HG03045 (cell line): ENCODE measurements at regions not wholly inside any gene's neighbourhood (a gene's known extent, or its start where the extent isn't known, plus 50 kb on each side); places are given as distances from the start of the nearest gene placed in this dataset.
"Not testable (repeated sequence)": the region's sequence is repeated elsewhere in the genome, so short reads cannot be mapped to it uniquely, and the experiment has no call there.

Experiments used
- ATAC-seq: cut with Tn5 transposase; IDR thresholded peaks from one replicate; pipeline ENCODE4 v1.9.1; 2021; ENCODE audit warnings: mild to moderate bottlenecking, moderate library complexity; ENCODE audit not compliant: unreplicated experiment

DNA sequence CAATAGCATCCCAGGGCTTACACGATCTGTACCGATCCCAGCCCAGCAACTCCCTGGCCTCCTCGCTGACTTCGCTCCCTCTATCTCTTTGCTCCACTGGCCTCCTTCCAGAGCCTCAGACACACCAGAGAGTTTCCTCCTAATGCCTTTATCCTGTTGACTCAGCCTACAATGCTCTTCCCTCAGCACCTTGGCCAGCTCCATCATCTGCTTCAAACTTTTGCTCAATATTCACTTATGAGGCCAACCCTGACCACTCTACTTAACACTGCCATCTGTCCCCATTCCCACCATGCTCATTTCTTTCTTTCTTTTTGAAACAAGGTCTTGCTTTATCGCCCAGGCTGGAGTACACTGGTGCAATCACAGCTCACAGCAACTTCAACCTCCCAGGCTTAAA is 180.9 kb downstream of the CEP170 start:
- ATAC-seq, result not testable (repeated sequence)

- ATAC-seq, result not testable (repeated sequence)
These were observed 188.0 kb downstream of the CEP170 start for GRCh38 chr1:243067056-243067455.

- ATAC-seq, result not testable (repeated sequence)
These were observed 193.1 kb downstream of the CEP170 start for GRCh38 chr1:243061965-243062364.

DNA sequence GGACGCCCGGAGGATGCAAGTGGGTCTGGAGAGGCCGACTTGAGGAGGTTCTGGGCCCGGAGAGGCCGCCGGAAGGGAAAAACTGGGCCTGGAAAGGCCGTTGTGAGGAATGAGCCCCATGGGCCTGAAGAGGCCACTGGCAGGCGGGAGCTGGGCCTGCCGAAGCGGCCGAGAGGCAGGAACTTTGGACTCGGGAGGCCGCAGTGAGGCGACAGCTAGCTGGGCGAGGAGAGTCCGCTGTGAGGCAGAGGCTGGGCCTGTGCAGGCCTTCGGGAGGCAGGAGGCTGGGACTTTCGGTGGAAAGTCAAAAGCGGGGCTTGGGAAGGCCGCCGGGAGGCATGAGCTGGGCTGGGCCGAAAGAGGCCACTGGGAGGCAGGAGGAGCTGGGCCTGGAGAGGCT is 199.6 kb downstream of the CEP170 start:
- ATAC-seq, result not testable (repeated sequence)

DNA sequence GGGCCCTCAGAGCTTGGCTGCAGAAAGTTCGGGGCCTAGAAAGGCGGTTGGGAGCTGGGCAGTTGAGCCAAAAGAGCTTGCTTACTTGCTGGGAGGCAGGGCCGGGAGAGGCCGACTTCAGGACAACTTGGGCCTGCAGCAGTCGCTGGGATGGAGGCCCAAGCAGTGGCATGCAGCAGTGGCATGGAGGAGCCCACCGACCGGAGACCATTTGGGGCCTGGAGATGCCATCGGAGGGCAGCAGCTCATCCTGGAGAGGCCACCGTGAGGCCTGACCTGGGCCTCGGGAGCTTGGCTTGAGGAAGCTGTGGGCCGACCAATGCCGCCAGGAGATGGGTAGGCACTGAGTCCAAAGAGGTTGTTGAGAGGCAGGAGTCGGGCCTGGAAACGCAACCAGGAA is 200.0 kb downstream of the CEP170 start:
- ATAC-seq, result not testable (repeated sequence)

DNA sequence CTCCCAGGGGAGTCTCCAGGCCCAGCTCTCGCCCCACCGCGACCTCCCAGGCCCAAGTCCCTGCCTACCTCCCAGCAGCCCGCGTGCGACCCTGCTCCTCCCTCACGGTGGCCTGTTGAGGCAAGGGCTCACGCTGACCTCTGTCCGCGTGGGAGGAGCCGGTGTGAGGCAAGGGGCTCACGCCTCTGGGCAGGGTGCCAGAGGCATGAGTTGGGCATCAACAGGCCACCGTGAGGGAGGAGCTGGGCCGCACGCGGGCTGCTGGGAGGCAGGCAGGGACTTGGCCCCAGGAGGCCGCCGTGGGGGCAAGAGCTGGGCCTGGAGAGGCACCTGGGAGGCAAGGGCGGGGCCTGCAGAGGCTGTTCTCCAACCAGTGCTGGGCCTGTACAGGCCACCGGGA is 200.4 kb downstream of the CEP170 start:
- ATAC-seq, result not testable (repeated sequence)

DNA sequence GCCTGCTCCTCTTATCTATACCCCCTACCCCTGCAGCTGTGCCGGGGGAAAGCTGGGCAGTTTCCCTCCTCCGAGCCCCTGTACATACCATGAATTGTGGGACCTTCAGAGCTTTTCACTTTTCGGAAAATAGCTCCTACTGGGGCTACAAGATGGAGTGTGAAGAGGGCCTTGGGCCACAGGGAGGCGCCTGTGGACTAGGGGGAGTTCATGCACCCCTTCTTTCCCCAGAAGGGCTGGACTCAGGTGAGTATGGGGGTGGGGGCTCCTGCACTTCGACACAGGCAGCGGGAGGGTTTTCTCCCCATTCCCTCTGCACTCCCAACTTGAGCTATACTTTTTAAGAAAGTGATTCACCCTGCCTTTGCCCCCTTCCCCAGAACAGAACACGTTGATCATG is 202.0 kb downstream of the CEP170 start:
- ATAC-seq, result not testable (repeated sequence)

DNA sequence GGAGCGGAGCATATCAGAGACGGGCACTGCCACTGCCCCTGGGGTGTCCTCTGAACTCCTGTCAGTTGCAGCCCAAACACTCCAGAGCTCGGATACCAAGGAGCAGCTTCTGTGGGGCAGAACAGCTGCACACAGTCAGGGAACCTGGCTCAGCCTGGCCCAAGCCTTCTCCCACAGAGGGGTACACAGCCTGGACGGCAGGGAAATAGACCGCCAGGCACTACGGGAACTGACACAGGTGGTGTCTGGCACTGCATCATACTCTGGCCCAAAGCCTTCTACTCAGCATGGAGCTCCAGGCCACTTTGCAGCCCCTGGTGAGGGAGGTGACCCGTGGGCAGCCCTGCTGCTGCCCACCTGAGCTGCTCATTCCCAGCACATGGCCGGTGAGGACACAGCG is 204.5 kb downstream of the CEP170 start:
- ATAC-seq, result not testable (repeated sequence)

DNA sequence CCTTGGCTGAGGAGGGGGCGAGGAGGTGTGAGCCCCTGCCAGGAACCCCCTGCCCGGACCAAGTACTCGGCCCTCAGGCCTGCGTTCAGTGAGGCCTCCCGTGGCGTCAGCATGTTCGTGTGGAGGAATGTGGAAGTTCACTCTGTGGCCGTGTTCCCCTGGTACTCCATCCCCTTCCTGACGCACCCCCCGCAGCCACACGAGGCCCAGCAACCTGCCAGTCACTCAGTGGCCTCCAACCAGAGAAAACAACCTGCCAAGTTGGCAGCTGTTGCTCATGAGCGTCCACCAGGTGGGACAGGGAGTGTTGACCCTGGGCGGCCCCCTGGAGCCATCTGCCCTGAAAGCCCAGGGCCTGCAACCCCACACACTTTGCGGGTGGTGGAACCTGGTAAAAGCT is 205.4 kb downstream of the CEP170 start:
- ATAC-seq, result not testable (repeated sequence)

DNA sequence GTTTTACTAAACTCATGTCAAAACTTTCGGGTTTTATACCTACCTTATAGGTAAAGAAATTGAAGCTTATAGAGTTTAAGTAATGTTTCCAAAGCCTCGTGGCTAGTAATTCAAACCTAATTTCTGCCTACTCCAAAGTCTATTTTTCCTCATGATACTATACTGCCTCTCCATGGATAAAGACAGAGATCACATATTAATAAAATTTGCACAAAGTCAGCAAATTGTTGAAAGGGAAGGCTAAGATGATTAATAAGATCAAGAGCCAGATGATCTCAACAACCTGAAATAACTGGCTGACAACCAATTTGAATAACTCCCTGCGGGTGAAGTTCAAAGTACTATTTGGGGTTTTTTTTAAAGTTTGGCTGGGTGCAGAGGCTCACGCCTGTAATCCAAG is 233.7 kb downstream of the CEP170 start:
- not testable (repeated sequence) for ATAC-seq

GRCh38 chr1:243019030-243019635 is 235.9 kb downstream of the CEP170 start:
- not testable (repeated sequence) for ATAC-seq

DNA sequence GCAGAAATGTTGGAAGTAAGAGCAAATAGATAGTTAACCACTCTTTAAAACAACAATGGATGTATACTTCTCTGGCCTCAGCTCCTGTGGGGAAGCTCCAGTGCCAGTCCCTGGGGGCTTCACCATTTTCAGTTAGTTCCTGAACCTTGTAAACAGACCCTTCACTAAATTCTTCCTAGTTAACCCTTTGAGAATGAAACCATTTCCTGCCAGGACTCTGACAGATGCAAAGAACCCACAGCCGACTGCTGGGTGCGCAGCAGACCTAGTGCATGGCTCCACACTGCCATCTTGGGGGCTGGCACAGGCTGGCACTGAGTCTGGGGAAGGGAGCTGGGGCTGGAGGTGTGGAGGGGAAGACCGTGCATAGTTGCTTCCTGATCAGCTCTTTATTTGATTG is 244.4 kb downstream of the CEP170 start:
- not testable (repeated sequence) for ATAC-seq

DNA sequence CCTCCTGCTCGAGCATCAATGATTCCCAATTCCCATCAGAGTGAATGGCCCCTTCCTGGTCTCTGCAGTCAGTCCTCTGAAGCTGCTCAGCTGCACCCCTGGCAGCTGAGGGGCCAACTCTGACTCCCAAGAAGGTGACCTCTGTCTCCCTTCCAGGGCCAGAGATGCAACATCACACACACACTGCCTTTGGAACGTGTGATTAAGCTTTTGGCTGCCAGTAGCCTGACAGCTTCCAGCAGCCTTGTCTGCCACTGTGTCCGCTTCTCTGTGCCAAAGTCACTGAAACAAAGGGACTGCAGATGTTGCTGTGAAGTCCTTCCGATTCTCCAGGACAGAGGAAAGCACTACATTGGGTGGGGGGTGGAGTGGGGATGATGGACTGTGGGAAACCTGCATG is 254.1 kb downstream of the CEP170 start:
- ATAC-seq, result not testable (repeated sequence)

DNA sequence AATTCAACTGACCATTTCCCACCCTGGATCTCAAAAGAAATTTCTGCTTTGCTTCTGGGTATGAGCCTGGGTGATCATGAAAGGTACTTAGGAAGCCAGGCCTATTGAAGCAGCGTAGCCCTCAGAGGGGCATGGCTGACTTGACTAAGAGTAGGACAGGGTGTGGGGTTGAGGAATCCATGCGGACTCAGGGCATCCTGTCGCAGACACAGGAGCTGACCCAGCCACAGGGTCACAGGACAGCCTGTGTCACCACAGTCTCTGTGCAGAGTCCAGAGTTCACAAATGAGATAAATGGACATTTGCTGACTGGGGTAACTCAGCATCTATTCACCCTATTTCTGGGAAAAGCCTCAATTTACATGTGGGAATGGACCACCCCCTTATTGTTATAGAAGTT is 262.3 kb downstream of the CEP170 start:
- not testable (repeated sequence) for ATAC-seq

GRCh38 chr1:242985096-242985495 is 270.0 kb downstream of the CEP170 start:
- not testable (repeated sequence) for ATAC-seq

GRCh38 chr1:242973341-242973740 is 281.7 kb downstream of the CEP170 start:
- ATAC-seq, result not testable (repeated sequence)

DNA sequence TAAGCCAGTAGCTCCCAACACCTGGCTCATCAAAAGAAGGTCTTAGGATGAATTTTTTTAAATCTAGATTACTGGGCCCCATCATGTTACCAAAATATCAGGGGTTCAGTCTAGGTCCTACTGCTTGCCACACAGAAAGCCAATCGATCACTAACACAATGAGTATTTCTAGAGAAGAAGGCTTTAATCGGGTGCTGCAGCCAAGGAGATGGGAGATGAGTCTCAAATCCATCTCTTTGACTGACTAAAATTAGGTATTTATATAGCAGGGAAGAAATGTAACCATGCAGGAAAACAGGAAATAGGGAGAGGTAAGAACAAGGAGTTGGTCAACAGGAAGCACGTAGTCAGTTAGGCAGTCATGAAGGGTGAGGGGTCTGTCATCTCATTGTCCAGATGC is 288.2 kb downstream of the CEP170 start:
- ATAC-seq, result no peak

- ATAC-seq, result not testable (repeated sequence)
These were observed 295.7 kb downstream of the CEP170 start for GRCh38 chr1:242959397-242959796.

DNA sequence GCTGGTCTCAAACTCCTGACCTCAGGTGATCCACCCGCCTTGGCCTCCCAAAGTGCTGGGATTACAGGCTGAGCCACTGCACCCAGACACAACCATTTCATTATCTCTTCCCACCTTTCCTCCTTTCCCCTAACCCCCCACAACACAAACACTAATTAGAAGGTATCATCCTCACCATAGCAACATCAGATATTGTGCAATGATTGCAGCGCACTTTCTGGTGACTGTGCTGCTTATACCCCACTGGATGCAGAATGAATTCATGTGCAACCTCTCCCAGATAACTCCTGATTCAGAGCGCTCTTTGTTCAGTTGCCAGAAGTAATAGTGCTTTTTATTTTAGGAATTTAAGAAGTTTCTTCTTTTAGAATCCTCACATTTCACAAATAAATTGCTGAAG is 300.1 kb downstream of the CEP170 start:
- not testable (repeated sequence) for ATAC-seq

DNA sequence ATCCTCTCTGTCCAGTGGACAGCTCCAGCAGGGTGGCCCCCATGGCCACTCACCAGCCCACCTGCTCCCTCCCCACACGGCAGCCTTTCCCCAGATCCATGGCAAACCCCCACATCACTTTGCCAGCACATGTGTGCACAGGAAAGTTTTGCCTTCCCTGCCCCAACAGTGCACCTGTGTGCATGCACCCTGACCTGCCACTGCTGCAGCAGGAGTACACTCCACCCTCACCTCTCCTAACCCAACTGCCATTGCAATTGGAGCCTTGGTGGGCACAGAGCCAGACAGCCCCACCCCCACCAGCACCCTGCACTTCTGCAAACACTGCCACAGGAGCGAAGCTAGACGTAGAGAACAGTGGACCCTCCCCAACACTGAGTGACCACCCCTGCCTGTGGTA is 308.9 kb downstream of the CEP170 start:
- no peak for ATAC-seq

- not testable (repeated sequence) for ATAC-seq
These were observed 318.4 kb downstream of the CEP170 start for GRCh38 chr1:242936725-242937124.

GRCh38 chr1:242924717-242925116 is 330.4 kb downstream of the CEP170 start:
- ATAC-seq, result not testable (repeated sequence)

DNA sequence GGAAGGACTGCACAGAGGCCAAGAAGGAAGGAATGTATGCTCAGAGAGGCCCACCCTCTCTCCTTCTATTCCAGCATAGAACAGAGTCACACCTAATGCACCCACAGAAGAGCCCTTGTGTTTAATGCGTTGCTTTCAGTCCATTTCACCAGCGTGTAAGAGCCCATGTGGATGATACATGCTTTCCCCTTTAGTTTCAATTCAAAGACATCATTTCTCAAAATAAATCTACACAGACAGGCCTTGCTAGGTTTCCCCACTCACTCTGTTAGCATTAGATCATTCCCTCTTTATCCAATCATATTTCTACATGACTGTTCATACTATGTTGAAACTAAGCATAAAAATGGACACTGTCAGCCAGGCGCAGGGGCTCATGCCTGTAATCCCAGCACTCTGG is 331.5 kb downstream of the CEP170 start:
- not testable (repeated sequence) for ATAC-seq
